ENCODE measurements at regions not wholly inside any gene's neighbourhood (a gene's known extent, or its start where the extent isn't known, plus 50 kb on each side); places are given as distances from the start of the nearest gene placed in this dataset.

GRCh38 chr13:66154354-66154753 is 1075.8 kb downstream of the PCDH9 start:
- TF ChIP-seq ZNF274 (IDR thresholded peaks at IDR 0.05; ENCODE audit: low read depth, low read length) (no peak), YY1 (IDR thresholded peaks at IDR 0.05; ENCODE audit: insufficient read depth, insufficient read length) (no peak), SUZ12 (IDR thresholded peaks at IDR 0.05; ENCODE audit: extremely low read depth, insufficient read depth, insufficient read length) (no peak)
